IMR-90 (cell line): ENCODE measurements at regions not wholly inside any gene's neighbourhood (a gene's known extent, or its start where the extent isn't known, plus 50 kb on each side); places are given as distances from the start of the nearest gene placed in this dataset.

Source experiments
- POLR2A ChIP-seq: IDR thresholded peaks from 2 replicates; pipeline ENCODE4 v1.6.1; 2012; ENCODE audit warnings: mild to moderate bottlenecking, low read depth, low read length
- TF ChIP-seq, protein P1 (sequence below): fragments of 150-350 bp; IDR thresholded peaks from 2 replicates; pipeline ENCODE4 v1.6.1; 2016; ENCODE audit warnings: low read depth, mild to moderate bottlenecking, low read length, moderate library complexity, borderline replicate concordance

DNA sequence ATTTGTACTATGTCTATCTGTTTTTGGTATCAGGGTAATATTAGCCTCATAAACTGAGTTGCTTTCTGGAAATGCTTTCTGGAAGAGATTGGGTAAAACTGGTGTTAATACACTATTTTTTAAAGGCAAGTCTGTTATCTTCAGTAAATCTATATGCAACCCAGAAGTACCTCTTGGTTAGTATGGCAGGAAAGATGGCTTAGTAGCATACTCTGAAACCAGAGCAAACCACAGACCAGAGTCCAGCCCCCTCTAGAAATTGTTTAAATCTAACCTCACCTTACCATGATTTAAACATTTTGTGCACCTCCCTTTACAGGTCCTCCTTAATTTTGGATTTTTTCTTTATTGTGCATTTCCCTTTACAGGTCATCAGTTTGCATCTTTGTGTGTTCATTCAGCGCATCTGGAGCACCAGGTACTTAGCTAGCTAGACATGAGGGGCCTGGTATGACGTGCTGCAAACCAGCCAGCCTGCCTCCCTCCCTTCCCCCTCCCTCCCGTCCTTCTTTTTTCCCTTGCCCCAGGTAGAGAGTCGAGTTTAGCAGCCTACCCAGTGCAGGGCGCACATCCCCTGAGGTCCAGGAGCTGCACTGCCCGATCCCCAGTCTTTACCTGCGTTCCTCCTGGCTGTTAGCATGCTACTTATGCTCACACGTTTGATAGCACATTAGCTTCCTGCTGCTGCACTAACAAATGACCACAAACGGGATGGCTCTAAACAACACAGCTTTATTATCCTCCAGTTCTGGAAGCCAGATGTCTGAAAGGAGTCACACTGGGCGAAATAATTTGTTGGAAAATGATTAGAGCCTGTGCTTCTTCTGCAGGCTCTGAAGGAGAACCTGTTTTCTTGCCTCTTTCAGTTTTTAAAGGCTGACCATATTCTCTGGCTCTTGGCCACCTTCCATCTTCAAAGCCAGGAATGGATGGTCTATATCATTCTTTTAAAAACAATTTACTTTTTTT lies 299.9 kb upstream of the HABP2 start:
- no peak for TF ChIP-seq POLR2A
- TF ChIP-seq, protein P1, sequence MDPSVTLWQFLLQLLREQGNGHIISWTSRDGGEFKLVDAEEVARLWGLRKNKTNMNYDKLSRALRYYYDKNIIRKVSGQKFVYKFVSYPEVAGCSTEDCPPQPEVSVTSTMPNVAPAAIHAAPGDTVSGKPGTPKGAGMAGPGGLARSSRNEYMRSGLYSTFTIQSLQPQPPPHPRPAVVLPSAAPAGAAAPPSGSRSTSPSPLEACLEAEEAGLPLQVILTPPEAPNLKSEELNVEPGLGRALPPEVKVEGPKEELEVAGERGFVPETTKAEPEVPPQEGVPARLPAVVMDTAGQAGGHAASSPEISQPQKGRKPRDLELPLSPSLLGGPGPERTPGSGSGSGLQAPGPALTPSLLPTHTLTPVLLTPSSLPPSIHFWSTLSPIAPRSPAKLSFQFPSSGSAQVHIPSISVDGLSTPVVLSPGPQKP: no peak
